ENCODE measurements at regions not wholly inside any gene's neighbourhood (a gene's known extent, or its start where the extent isn't known, plus 50 kb on each side); places are given as distances from the start of the nearest gene placed in this dataset.
"Not testable (repeated sequence)": the region's sequence is repeated elsewhere in the genome, so short reads cannot be mapped to it uniquely, and the experiment has no call there.

DNA sequence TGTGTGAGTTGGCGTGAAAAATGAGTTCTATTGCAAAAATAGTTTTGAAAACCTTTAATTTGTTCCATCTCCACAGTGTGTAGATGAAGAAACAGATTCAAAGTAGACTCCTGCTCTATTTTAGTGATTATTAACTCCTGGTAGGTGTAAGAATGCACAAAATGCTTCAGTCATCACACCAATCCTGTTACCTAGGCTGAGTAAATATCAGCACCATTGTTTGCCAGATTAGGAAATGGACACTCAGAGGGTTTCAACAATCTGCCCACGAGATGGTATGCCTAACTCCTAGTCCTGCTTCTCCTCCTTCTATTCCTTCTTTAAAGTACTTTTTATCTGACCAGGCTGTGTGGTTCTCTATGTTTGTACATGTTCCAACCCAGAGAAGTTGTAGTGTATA, 108.9 kb upstream of the AHI1 start:
- peak; percentile 36 for DNase-seq

DNA sequence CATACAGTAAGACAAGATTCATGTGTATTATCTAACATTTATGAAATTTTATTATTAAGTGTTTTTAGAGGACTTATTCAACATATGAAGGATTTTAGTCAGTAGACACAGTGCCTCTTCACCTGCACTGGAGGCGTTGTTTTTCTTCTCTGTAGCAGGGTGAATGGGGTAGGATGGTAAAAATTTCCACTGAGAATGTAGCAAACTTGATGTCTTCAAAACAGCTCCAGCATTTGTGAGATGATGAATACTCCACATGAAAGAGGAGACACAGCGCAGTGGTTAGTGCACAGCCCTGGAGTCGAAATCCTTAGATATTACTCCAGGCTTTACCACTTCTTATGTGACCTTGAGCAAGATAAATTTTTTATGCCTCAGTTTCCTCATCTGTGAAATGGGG, 110.5 kb upstream of the AHI1 start:
- no peak for DNase-seq

DNA sequence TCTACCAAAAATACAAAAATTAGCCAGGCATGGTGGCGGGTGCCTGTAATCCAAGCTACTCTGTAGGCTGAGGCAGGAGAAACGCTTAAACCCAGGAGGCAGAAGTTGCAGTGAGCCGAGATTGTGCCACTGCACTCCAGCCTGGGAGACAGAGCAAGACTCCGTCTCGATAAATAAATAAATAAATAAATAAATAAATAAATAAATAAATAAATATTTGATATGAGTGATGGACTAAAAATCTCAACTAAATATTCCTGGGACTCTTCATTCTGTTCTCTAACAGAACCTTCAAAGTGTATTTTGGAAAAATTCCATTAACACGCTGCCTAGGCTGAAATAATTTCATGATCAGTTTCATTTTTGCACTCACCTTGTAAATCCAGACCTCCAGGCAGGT, 112.7 kb upstream of the AHI1 start:
- DNase-seq = not testable (repeated sequence)

DNA sequence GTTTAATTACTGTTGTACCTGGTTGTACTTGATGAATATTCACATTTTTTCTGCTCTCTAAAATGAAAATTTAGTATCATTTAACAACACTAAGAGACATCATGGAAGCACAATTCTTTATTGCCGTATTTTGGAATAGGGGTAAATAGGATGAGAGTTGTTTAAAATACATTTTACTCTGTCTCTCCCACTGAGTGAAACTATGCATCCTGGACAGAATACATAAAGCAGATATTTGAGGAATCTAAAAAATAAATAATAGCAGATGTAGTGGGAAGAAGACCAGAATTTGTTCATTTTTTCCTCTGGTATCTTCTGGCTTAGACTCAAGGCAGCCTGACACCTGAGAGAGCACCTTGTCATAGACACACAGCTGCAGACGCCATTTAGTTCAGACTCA, 119.1 kb upstream of the AHI1 start:
- DNase-seq = no peak

DNA sequence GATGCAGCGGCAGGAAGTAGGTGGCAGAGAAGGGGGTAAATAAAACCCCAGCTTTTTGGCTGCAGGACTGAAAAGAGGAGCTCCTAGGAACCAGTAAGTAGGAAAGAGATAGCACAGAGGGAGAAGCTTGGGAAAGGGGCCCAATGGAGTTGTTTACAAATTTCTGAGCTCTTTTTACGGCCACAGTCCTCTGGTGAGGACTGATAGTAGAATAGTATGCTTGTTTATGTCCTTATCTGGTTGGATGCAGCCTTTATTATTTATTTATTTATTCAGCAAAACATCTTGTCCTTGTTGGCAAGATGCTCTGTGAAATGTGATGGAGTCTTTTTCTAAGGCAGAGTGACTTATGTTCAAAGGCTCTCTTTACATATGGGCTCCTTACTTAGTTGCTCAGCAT, 119.7 kb upstream of the AHI1 start:
- no peak for DNase-seq

DNA sequence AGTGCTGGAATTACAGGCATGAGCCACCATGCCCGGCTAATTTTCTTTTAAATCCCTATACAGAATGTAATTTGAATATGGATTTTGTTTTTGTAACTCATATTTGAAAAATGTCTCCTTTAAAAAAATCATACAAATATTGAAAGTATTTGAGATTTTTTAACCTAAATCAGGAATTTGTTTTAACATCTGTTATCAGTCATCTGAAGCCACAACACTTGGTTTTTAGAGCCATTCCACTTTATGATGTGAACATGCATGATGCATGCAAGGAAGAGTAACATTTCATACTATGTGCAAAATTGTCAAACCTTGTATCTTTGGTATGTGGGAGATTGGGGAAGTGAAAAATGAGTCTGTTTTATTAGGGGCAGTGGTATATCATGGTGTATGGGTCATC, 124.5 kb upstream of the AHI1 start:
- DNase-seq = no peak

DNA sequence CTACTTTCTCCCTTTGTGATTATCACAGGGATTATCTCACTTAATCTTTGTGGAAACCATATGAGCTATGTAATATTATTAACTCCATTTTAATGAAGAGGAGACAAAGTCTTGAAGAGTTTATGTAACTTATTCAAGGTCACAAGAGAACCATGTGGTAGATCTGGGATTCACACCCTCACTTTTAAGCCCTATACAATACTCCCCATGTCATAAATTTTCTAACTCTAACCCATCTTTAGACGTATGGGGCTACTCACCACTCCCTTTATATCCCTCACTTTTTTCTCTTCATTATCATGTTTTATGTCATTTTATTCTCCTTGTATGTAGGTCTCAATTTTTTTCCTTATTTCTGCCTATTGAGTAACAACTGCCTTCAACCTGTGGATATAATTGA, 126.4 kb upstream of the AHI1 start:
- DNase-seq = no peak

DNA sequence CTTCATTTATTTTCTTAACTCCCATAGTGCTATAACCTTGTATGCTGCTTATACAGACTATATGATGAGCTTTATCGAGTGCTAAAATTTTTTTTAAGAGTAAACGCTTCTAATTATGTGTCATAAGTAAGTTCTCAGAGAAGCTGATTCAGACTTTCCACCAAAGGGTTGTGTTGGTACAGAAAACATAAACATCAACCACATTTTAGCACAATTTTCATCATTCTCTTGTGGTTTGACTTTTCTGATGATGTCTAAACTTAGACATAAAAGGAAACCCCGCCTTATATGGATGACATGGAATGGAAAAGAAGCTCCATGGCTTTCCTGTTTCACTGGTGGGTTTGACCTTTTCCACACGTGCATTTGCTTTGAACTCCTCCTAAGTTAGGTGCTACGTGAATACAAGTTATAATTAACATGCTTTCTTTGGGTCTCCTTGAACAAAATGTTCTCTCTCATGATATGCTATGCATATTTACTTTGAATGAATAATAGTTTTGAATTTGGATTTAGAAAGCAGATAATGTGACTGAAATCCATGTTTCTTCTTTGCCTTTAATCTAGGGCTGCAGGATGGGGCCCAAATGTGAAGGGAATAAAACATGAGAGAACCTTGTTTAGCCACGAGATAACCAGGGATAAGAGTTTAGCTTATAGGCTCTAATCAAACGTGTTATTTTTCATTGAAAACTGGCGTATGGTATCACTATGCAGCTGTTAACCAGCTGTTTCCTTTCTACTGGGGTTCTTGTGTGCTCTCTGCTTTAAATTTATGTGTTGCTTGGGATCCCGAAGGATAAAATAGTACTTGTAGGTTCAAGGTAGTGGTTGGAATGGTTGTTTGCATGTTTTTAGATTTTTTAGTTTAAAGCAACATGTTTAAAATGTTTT, 127.1 kb upstream of the AHI1 start:
- no peak for DNase-seq

DNA sequence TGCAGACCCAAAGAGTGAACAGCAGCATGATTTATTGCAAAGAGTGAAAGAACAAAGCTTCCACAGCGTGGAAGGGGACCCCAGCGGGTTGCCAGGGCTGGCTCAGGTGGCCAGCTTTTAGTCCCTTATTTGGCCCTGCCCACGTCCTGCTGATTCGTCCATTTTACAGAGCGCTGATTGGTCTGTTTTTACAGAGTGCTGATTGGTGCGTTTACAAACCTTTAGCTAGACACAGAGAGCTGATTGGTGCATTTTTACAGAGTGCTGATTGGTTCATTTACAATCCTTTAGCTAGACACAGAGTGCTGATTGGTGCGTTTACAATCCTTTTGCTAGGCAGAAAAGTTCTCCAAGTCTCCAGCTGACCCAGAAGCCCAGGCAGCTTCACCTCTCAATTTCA, 128.5 kb upstream of the AHI1 start:
- not testable (repeated sequence) for DNase-seq

DNA sequence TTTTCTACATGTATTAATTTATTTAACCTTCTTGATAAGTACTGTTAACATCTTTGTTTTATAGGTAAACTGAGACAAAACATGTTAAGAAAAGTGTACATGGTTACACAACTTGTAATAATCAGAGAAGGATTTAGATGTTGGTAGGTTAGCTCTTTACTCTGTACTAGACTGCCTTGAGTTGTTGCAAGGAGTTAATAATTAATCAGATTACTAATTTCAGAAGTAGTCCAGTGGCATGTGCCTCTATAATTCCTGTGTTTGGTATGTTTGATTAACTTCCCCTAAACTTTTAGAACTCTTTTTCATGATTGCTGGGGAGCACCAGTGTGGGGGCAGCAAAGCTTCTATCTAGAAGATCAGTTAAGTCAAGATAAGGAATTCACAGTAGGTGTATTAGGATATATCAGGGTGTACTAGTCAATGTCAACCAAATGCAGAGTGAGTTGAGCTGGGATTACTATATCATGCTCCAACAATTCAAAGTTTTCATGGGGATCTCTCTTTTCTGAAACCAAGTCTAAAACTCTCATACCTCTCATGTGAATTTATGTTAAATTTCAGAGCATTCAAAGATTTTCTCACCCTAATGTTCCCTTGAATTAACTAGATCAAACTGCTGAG, 129.7 kb upstream of the AHI1 start:
- DNase-seq = no peak

DNA sequence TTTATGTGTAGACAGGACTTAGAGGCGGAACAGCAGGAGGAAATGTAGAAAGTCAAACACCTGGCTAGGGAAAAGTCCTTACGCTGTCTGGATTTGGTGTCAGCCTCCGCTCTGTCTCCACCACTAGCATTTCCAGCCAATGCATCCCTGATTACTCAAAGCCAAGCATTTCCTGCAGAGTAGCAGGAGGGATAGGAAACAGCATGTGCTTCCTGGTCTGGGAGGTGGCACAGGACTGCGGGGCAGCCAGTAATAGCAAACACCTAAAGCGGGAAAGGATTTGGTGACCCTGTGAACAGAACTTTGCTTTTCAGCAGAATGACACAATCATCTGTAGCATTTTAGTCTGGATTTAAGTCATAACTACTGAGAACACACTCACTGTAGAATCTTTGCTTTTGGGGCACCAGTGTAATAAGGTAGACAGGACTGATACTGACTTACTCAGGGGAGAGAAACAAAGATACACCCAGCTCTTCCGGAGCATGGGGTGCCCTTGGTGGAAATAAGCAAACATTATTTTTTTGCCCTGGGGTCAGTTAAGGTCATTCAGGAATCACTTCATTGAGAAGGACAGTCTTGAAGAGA, 133.3 kb upstream of the AHI1 start:
- DNase-seq = no peak

DNA sequence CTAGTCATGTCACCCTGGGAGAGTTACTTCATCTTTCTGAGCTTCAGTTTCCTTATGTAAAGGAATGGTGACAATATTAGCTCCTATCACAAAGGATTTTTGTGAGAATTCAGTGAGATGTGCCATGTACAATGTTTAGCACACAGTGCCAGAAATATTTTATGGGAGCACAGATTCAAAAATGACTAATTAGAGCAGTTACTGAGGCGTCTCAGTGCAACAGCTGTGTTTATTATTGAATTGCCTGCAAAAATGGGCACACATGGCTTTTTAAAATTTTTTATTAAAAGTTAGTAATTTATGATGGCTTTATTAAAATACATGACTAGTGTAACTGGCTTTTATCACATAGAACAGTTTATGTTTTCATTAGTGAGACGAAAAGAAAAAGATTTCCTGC, 134.3 kb upstream of the AHI1 start:
- DNase-seq = no peak

DNA sequence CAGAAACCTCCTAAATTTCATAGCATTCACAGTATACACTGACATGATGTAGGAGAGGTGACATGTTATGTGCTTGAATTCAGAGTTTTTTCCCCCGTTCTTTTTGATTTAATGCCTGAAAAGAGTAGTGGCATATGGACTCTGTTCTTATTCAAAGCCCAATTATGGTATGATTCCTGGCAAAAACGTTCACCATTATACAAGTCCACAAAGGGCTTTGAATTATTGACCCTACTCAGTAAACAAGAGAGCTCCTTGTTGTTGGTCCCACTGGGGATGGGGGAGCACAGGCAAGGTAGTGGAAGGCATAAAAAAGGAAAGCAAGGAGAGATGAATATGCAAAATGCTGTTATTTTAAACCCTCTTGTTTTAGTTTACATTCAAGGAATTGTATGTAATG, 136.0 kb upstream of the AHI1 start:
- DNase-seq = no peak

DNA sequence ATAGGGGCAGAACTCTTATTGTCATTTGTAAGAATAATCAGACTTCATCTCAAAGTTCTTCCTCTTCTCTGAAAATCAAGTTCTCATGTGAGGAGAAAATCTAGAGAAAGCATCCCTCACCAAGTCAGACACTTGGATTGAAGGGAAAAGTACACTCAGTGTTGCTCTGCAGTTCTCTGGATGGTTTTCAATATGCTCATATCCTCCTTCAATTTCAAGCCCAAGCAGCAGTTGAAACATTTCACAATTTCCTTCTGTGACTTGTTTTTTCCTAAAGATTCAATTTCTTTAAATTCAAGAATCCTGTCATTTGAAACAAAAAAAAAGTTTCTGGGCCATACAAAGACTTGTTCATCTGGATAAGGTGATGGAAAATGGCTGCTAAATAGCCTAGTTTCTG, 140.2 kb upstream of the AHI1 start:
- DNase-seq = no peak

DNA sequence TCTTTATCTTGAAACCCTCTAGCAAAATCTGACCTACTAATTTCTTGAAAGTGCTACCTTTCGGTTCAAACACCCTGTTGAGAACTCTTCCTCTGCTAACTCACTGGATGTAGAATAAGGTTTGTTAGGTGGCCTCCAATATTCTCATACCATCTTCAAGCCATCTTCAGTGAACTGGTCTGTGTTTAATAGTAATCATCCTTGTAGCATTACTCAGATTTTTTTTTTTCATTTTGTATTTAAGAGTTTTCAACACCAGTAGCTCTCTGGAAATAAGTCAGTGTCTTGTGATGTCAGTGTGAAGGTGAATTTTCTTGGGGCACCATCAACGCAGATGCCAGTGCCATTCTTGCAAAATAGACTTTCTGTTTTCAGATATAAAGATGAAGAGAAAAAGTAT, 140.6 kb upstream of the AHI1 start:
- no peak for DNase-seq

DNA sequence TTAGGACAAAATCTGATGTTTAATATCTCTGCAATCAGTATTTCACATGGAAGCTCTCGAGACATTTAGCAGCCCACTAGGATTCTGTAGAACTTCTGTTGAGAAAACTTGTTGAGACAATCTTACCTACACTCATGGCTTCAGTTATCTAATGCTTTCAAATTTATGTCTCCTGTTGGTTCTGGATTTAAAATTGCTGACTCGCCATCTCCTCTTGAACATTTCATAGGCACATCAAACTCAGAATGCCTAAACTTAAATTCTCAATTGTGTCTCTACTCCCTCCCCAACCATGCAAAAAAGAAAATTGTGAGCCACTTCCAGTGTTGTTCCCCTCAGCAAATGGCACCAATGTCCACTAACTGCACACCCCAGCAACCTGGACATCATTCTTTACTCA, 142.5 kb upstream of the AHI1 start:
- DNase-seq = no peak

DNA sequence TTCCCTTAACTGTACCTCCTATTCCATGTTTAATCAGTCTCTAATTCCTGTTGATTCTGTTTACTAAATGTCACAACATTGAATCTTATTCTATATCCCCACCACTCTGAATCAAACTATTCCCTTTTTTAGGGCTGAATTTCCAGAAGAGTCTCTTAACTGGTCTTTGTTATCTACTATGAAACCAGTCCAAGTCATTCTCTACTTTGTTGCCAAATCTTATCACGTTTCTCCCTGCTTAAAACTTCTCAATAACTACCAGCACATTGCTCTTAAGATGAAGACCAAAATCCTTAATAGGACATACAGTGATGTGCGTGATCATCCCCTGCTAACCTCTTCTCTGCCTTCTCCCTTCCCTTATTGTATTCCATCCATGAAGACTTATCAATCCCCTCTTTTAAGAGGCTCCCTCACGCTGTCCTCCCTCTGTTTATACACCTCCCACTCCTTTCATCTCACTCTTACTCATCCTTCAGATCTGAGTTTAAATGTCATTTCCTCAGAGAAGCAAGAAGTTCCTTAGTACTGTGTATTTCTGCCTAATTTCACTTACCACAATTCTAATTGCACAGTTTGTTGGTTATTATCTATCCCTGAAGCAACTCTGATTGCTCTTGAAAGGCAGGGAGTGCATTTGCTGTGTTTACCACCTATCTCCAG, 143.0 kb upstream of the AHI1 start:
- DNase-seq = no peak

DNA sequence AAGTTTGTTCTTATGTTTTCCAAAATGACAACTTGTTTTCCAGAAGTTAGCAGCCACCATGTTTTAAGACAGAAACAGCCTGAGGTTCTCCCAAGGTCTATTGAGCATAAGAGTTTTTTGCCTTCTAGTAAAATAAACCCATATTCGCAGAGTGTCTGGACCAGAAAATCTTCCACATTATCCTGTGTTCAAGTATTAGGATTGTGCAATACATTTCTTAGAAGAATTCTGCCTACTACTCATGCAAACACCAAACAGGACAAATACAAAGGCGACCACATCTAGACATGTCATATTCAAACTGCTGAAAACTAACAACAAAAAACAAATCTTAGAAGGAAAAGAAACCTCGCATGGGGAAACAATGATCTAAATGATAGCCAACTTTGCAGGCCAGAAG, 145.4 kb upstream of the AHI1 start:
- DNase-seq = no peak

DNA sequence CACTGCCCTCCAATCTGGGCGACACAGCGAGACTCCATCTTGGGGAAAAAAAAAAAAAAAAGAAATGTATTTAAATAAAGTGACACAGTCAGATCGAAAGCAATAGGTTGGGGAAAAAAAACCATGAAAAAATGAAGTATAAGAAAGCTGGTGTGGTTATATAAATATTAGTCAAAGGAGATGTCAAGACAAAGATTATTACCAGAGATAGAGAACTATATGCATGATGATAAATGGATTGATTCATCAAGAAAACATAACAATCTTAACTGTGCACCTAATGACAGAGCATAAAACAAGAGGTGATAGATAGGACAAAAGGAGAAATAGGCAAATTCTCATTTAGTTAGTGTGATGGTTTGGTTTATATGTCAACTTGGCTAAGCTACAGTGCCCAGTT, 146.9 kb upstream of the AHI1 start:
- no peak for DNase-seq

DNA sequence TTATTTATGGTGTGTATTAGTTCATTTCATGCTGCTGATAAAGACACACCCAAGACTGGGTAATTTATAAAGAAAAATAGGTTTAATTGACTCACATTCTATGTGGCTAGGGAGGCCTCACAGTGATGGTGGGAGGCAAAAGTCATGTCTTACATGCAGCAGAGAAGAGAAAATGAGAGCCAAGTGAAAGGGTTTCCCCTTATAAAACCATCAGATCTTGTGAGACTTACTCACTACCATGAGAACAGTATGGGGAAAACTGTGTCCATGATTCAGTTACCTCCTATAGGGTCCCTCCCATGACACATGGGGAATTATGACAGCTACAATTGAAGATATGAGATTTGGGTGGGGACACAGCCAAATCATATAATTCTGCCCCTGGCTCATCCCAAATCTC, 150.0 kb upstream of the AHI1 start:
- no peak for DNase-seq

DNA sequence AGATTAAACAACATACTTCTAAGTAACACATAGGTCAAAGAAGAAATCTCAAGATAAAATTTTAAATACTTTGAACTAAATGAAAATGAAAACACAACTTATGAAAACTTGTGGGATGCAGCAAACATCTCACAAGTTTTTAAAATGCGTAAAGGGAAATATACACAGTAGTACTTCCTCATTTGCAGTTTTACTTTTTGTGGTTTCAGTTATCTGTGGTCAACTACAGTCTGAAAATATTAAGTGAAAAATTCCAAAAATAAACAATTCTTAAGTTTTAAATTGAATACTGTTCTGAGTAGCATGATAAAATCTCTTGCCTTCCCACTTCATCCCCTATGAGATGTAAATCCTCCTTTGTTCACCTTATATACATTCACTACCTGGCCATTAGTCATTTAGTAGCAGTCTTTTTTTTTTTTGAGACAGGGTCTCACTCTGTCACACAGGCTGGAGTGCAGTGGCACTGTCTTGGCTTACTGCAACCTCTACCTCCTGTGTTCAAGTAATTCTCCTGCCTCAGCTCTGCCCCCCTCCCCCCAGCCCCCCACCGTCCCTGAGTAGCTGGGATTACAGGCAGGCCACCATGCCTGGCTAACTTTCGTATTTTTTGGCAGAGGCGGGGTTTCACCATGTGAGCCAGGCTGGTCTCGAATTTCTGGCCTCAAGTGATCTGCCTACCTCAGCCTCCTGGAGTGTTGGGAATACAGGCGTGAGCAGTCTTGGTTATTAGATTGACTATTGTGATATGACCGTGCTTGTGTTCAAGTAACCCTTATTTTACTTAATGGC, 154.6 kb upstream of the AHI1 start:
- DNase-seq = no peak

DNA sequence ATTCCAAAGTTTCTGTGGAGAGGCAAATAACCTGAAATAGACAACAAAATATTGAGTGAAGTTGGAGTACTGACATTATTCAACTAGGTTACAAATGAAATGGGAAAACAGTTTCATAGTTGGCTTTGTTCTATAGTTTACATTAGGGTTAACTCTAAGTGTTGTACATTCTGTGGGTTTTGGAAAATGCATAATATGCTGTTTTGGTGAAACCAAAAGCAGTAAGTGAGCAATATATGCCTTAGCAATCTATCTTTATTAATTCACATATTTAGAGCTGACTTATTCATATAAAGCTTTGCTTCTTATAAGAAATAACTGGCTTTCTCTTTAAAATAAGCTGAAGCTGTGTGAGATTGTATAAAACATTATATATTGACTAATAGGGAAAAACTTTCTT, 157.5 kb upstream of the AHI1 start:
- DNase-seq = no peak

DNA sequence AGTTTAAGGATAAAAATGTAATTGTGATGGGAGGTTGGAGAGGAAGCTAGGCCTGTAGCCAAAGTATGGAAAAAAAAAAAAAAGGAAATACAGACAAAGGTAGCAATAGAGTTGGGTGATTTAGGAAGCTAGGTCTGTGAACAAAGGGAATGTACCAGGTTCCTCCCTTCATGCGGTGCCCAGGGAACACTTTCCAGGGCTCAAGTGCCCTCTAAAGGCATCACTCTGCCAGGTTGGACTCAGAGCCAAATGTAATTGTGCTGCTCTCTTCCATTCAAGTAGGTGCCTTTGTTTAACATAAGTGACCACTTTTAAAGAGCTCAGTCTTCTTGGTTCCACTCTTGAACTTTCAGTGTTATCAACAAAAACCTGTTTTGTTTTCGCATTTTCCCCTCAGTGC, 159.7 kb upstream of the AHI1 start:
- peak; percentile 82 for DNase-seq

Data from DMS153 (cell line).